Stimulated activated CD4-positive, alpha-beta T cell treated with anti-CD3 and anti-CD28 coated beads, Interleukin-4, amount 100 ng/mL, for 4 hours (primary cell): ENCODE measurements at regions not wholly inside any gene's neighbourhood (a gene's known extent, or its start where the extent isn't known, plus 50 kb on each side); places are given as distances from the start of the nearest gene placed in this dataset.
"Not testable (repeated sequence)": the region's sequence is repeated elsewhere in the genome, so short reads cannot be mapped to it uniquely, and the experiment has no call there.

Source experiments
- DNase-seq, 2 experiments: peaks; one replicate each; pipeline ENCODE4 v3.0.0-alpha.2; 2020

- DNase-seq: no peak
Measured at GRCh38 chr2:144630459-144631215, 110.7 kb upstream of the ZEB2 start.

DNA sequence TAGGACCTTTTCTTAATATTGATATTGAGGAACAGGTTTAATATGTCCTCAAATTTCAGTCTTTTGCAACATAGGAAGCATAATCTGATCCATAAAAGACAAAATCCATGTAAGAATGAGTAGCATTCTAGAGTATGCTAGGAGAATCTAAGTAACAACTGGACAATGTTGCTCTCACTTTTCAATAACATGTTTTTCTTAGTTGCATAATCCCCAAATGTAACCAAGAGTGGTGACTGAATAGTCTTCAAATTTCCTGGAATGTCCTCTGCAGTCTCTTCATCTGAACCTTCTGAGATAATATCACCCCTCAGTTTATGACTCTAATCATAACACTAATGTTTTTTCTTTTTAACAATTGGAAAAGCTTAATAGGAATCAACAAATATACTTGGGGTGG is 110.0 kb upstream of the ZEB2 start:
- DNase-seq: no peak

DNA sequence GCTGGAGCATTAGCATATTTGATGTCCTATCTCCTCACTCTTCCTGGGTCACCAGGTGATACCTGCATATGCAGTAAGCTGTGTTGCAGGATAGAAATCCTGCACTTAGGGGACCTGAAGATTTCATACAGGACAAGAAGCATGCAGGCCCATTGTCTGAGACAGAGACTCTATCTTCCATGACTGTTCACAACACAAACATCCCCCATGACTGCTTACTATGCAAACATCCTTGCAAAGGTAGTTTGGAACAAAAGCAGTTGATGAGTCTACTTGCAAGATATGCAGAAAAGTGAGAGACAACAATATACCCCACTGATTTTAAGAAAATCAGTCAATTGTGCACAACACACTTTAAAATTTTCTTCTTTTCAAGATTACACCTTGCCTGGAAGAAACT is 108.6 kb upstream of the ZEB2 start:
- no peak for DNase-seq

GRCh38 chr2:144625626-144626025 is 105.7 kb upstream of the ZEB2 start:
- no peak for DNase-seq

DNA sequence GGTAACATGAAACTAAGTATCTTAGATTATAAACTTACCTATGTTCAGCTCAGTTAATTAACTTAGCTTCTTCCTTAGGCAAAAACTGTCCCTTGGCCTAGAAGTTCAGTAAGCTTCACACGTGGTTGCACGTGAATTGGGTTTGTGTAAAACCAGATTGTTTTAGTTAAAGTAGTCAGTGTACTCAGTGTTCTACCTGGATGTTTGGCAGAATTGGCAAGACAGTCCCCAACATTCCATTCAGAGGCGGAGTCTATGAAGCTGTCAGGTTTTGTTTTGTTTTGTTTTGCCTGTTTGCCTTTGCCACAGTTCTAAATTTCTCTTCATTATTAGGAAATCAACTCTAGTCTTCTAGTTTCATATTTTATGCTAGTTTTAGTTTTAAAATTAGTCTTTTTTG is 105.3 kb upstream of the ZEB2 start:
- DNase-seq: no peak

DNA sequence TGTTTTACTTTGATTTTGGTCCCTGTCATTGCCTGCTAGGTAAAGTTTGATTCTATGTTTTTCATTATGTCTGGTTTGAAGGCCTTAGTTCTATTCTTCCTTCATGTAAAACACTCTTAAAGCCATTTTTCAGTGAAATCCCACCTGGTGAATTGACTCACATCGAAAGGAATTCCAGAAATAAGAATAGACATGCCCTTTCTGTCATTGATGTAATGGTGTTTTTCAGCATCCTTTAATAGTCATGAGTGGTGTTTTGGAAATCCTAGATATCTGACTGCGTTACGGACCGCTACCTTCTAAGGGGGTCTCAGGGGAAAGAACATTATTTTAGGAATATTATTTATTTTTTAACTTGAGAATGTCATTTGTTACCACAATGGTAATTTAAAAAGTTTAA is 104.5 kb upstream of the ZEB2 start:
- no peak for DNase-seq

DNA sequence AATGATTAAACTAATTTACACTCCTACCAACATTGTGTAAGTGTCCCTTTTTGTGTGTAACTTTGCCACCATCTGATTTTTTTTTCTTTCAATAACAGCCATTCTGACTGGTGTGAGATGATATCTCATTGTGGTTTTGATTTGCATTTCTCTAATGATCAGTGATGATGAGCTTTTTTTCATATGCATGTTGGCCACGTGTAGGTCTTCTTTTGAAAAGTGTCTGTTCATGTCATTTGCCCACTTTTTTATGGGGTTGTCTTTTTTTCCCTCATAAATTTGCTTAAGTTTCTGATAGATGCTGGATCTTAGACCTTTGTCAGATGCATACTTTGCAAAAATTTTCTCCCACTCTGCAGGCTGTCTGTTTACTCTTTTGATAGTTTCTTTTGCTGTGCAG is 102.5 kb upstream of the ZEB2 start:
- DNase-seq: not testable (repeated sequence)

- no peak for DNase-seq
Measured at GRCh38 chr2:144621266-144621665, 101.3 kb upstream of the ZEB2 start.

- no peak for DNase-seq
Measured at GRCh38 chr2:144619760-144620159, 99.8 kb upstream of the ZEB2 start.

DNA sequence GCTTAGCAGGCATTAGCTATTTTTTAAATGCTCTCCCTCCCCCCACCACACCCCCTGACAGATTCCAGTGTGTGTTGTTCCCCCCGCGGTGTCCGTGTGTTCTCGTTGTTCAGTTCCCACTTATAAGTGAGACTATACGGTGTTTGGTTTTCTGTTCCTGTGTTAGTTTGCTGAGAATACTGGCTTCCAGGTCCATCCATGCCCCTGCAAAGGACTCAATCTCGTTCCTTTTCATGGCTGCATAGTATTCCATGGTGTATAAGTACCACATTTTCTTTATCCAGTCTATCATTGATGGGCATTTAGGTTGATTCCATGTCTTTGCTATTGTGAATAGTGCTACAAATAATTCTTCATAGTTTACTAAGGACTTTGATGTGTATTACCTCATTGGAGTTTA is 97.3 kb upstream of the ZEB2 start:
- not testable (repeated sequence) for DNase-seq

- DNase-seq: no peak
Measured at GRCh38 chr2:144615866-144616565, 96.1 kb upstream of the ZEB2 start.

- no peak for DNase-seq
Measured at GRCh38 chr2:144607891-144608521, 88.1 kb upstream of the ZEB2 start.

DNA sequence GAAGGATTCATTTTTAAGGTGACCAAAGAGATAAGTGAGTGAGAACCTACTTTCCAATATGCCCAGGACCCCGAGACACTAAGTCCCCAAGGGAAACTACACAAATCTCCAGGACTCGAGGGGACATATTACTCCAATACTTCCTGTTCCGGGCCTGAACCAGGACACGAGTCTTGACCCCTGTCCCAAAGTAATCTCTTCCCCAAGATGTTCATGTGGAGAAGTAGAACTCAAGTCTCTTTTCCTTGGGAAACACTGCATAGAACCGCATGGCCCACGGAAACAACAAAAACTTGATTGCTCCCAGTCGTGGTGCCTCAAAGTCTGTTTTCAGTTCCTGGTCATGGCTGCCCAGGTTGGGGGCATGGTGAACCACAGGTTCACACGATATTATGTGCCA is 87.2 kb upstream of the ZEB2 start:
- no peak for DNase-seq

DNA sequence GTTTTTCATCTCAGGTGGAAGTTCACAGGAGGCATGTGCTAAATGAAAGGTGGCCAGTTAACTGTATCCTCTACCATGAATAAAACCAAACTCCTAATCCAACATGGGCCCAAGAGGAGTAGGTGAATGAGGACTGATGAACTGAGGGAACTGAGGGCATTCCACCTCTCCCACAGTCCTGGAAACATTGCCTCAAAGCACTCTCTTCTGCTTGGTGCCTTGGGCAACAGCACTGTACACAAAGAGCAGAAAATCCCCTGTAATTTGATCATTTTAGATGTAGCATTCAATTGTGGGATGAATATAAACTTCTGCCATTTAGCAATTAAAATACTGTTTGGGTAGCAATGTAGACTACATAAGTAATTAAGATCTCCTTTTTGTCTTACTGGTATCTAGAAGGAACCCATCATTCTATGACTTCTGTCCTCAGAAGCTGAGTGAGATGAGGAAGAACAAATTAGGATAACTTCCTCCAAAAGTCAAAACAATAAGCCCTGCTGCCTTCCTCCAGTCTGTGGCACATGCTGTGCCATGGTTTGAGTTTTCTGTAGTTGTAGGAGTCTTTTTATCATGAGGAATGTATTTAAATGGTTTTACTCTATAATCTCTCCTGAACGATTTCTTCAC is 86.7 kb upstream of the ZEB2 start:
- DNase-seq: no peak

GRCh38 chr2:144605231-144605840 is 85.4 kb upstream of the ZEB2 start:
- DNase-seq: no peak

DNA sequence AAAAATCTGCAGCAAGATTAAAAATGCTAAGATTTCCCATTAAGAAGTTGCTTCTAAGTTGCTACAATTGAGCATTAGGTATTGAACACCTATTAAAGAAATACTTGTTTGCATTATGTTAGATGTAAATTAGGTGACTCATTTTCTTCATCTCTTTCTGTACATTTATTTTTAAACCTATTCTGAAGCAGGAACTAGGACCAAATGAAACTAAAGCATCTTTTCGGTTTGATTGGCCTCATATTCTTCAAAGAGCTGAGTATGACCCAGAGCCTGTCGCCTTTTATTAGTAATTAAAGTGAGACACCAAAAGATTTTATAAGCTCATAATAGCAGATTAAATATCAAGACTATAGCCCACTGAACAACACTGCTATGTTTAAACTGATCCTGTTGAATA is 83.4 kb upstream of the ZEB2 start:
- no peak for DNase-seq

DNA sequence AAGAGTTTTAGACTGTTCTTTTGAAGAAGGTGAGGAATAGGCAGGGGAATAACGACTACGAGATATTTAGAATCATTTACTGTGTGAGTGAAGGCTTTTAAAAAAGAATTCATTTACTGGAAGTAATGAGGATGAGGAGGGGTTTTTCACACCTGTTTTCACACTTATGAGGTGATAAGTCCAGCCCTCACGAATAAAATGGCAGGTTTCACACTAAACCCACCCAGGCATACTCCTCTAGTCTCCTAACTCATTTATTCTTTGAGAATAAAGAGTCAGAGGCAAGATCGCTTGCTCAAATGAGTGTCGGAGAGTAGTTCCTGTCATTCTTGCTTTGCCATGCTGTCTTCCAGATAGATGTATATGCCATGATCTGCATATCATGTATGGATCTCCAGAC is 79.0 kb upstream of the ZEB2 start:
- no peak for DNase-seq

DNA sequence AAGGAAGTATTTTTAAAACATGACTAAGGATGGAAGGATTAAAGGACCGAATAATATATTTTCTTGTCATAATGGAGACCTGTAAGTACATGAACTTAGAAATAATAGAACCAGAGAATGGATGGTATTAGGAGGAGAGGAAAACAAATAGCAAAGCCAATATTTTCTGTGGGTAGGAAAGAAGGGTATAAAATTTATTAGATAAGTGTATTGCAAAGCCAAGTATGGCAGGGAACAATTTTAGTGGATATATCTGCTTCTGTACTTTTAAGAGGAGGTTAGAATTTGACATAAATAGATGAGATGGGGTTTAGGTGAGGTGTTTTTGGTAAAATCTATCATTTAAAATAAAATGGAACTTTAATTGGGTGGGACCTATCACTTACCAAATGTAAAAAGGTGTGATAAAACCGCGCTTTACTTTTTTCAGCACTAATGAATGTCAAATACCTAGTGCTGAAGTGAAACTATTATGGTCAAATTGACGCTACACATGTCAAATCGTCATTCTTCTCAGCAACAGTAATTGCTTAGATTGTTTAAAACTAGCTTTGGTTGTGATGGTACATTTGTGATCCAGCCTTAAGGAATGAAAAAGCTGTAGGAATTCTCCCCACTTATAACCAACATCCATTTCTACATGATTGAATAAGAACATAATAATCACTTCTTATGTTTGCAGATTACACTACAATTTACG is 78.1 kb upstream of the ZEB2 start:
- no peak for DNase-seq

GRCh38 chr2:144597388-144597787 is 77.5 kb upstream of the ZEB2 start:
- DNase-seq: no peak

DNA sequence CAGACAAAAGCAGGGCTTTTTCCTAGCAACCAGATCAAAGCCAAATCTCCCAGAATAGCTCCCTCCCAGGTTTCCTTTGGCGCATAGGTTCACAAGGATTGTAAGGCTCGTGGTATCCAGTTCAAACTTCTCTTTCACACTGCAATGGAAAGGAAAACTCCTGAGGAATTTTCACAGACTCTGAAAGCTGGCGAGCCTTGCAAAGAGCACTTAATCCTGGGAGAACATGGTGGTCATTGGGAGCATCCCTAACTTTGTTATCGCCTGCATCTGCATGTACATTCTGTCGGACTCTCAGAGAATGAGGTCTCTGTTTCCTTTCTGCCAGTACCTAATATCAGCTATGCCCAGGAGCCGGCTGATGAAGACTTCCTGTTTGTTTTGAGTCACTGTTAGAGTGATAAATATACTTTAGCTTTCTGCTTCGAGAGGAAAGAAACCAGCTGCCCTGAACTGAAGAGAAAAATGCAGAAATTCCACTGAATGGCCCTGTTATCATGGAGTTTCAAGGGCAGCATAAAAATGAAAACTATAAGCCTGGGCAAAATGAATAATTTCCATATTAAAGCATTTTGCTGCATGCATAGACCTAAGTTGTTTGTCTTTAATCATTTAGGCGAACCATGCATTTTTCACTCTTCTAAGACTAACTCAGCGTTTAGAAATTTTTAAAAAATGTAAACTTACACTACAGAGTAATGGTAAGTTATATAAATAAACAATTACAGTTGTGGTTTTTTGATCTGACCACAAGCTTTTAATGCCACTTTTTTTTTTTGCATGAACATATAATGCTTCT is 76.4 kb upstream of the ZEB2 start:
- no peak for DNase-seq

- no peak for DNase-seq
Measured at GRCh38 chr2:144595686-144596072, 75.8 kb upstream of the ZEB2 start.

DNA sequence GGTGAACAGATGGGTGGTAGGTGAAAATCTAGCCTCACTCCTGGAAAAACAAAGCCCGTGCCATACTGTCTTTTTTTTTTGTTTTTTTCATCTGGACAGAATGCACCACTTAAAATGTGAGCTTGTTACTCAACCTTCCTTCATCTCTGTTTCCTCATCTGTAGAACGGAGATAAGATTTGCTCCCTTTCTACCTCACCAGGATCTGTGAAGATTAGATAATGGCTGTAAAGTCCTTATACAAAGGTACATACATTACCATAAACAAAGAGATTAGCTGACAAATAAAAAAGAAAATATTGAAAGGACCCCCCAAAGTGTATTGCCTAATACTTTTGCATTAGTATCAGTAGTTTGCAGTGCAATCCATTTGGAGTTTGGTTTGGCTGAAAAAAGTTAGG is 75.4 kb upstream of the ZEB2 start:
- no peak for DNase-seq
